Skin of body (tissue), 1 donor: ENCODE measurements at regions not wholly inside any gene's neighbourhood (a gene's known extent, or its start where the extent isn't known, plus 50 kb on each side); places are given as distances from the start of the nearest gene placed in this dataset.
A peak's percentile ranks its signal among the peaks of the same experiment; 100 is the strongest.

Experiments used
- DNase-seq: peaks from one replicate; lab custom pipeline; 2025; lab: John Stamatoyannopoulos, UW

- DNase-seq, result no peak
Measured at GRCh38 chr4:159444678-159445077, 341.8 kb downstream of the RAPGEF2 start.

DNA sequence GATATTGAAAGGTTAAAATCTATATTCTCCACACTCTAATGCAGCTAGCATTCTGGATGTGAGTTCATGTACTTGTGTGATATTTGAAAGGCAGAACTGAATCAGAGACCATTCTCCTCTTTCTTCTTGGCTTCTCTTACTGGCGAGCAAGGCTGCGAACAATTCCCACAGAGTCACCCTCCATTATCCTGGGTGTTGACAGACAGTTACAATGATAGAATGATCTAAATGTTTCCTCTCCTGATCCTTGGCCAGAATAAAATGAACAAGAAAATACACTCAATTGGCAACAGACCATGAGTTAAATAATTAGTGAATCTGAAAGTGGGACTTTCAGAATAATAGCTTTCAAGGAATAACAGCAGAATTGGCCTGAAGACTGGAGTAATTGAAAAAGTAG lies 342.8 kb downstream of the RAPGEF2 start:
- DNase-seq, result no peak

DNA sequence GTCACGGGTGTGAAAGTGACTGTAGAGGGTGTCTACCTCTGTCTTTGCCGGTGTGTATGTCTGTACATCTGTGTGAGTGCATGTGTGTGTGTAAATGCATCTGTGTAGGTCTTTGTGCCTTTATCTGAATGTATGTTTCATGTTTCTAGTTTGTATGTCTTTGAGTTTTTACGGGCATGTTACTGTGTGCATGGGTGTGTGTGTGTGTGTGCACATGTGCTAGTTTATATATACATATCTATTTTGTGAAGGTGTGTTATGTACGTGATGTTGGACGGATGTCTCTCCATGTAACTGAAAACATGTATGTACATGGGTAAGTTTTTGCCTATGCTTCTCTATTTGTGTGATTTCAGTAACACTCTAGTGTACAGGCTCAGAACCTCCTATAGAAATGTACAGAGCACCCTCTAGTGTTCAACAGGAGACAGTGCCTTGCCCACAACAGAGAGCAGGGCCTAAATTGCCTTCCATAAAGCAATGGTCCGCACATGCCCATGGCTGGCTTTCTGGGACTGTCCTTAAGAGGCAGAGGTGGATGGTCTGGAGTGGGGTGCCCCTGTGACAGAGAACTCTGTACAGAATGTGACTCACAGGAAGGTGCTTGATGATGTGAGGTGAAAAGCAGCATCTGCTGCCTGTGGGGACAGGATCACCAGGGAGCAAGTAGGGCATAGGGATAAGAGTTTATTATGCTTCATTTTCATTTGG lies 343.5 kb downstream of the RAPGEF2 start:
- peak; percentile 62 for DNase-seq

- no peak for DNase-seq
Measured at GRCh38 chr4:159447296-159447695, 344.4 kb downstream of the RAPGEF2 start.

DNA sequence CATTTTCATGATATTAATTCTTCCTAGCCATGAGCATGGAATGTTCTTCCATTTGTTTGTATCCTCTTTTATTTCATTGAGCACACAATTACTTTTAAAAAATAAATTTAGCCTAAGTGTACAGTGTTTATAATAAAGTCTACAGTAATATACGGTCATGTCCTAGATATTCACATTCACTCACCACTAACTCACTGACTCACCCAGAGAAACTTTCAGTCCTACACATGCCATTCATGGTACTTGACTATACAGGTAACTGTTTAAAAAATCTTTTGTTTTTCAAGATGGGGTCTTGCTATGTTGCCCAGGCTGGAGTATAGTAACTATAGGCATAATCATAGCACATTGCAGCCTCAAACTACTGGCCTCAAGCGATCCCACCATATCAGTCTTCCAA lies 348.1 kb downstream of the RAPGEF2 start:
- no peak for DNase-seq

DNA sequence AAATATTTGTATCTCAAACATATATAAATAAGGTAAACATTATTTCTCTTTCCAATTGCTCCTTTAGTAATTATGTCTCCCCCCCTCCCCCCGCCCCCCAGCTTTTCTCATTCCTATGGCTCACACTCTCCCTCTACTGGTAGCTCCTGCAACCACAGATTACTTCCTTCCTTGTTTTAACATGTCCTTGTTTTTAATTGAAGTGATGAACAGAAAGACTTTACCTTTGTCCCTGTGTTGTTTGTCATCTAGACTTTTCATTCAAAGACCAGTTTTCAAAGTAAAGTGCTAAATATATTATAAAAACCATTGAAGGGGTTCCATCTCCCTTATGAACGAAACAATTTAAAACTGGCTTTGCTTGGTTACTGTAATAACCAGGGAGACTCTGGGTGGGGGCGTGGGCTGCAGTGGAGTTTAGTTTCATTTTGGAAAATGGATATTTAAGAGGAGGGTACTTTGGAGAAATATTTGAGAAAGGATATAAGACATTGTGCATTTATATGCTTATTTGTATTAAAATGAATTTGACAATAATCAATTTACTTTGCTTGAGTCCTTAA lies 352.9 kb downstream of the RAPGEF2 start:
- DNase-seq, result no peak

DNA sequence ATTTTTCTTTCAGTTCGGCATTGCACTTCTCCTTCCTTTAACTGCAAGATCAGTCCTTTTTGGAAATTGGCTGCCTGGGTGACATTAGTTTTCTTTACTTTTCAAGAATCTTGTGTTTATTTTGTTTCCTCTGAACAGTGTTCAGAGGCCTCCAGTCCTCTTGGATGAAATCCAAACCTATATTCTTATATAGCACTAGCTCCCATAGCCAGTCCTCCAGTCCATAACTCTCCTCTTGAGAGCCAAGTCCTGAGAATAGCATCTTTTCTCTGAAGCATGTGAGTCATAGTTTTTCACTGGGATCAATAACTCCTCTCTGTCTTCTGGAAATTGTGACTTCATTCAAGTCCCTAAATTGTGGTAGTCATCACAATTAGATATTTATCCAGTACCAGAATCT lies 357.5 kb downstream of the RAPGEF2 start:
- peak; percentile 22 for DNase-seq

DNA sequence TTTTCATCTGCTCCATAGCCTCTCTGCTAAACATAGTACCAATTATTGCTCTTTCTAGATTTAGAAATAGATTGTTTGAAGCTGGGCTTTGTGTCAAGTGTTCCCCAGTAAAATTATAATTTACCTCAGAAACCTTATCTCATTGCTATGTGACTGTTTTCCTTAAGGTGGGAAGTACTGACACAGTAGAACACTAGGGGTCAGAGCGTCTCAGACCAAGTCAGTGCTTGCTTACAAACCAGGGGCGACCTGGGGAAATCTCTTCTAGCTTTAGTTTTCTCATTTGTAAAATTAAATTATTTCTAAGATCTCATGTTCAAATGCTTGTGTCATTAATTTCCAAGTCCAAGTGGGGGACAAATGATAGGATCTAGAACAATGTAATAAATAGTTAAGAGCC lies 360.4 kb downstream of the RAPGEF2 start:
- DNase-seq, result no peak

DNA sequence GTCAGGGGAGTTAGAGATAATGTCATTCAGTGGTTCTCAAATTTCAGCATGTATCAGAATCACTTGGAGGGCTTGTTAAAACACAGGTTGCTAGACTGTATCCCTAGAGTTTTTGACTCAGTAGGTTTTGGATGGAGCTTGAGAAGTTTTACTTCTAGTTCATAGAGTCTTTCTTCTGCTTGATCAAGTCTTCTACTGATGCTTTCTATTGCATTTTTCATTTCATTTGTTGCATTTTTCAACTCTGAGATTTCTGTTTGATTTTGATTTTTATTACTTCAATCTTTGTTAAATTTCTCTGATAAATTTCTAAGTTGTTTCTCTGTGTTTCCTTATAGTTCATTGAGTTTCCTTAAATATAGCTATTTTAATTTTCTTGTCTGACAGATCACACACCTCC lies 361.4 kb downstream of the RAPGEF2 start:
- DNase-seq, result no peak

GRCh38 chr4:159476886-159477285 lies 374.0 kb downstream of the RAPGEF2 start:
- no peak for DNase-seq

DNA sequence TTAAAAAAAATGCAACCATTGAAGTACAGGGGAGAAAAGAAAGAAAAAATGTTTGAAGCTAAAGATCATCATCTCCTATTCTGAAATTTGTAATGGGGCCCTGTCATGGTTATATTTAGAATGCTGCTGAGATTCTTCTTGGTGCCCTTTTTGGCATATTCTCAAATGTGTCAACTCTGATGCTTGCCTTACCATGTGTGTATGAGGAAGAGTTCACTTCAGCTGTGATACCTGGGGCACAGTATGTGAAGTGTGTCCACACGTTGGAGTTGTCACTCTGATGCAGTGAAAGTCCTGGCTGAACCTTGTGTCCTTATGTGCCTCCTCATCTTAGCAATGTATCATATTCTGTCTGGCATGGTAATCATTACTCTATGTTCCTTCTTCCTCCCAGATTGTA lies 377.9 kb downstream of the RAPGEF2 start:
- DNase-seq, result no peak

- no peak for DNase-seq
Measured at GRCh38 chr4:159481936-159482335, 379.1 kb downstream of the RAPGEF2 start.

- no peak for DNase-seq
Measured at GRCh38 chr4:159483110-159483781, 380.4 kb downstream of the RAPGEF2 start.

DNA sequence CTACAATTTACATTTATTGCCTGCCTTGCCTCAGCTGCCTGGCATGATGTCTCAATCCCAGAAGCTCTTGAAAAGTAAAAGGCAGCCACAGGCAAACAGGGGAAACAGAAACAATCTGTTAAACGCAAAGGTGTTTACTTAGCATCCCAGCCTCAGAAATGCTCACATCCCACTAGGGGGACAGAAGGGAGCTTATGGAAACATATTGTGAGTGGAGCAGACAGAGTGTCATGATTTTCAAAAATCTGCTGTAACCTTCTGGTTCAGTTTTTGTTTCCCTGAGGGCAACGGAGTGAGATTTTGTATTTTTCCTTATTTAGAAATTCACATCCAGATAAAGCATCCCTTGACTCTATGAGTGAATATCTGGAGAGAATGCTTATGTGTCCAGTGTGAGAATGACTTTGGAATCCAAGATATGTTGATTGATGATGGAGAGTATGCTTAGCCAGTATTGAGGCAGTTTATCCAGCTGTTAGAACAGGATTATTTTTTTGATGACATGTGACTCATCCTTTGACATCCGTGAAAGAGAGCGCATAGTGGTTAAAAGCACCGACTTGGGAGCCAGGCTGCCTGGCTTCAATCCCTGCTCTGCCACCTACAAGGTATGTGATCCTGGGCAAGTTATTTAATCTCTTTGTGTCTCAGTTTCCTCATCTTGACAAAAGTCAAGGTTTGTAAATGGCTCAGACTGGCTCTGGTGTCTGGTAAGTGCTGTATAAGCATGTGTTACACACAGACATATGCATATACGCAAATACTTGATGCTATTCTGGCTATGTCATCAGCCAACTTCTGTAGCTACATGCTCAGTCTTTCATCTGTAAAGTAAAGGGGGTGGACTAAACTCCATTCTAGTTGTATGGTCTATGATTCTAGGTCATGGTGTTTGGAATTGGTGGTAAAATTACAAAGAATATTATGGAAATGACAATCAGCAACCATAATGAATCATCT lies 381.2 kb downstream of the RAPGEF2 start:
- no peak for DNase-seq

DNA sequence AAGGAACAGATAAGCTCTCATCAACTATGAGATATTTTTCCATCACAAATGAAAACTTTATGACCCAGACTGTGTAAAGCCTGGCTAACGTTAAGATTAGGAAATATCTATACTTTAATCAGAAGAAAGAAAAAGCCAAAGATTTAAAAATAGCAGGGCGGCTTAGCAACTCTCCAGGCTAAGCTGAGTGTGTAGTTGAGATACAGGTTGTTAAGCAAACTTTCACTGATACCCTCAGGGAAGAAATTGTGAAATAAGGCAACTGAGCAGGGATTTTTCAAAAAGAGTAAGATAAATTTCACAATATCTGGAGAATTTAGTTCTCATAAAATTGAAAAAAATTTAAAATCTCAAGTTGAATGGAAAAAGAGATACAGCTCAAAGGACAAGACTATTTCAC lies 382.0 kb downstream of the RAPGEF2 start:
- DNase-seq, result no peak

GRCh38 chr4:159487284-159487747 lies 384.4 kb downstream of the RAPGEF2 start:
- DNase-seq, result peak; percentile 64

DNA sequence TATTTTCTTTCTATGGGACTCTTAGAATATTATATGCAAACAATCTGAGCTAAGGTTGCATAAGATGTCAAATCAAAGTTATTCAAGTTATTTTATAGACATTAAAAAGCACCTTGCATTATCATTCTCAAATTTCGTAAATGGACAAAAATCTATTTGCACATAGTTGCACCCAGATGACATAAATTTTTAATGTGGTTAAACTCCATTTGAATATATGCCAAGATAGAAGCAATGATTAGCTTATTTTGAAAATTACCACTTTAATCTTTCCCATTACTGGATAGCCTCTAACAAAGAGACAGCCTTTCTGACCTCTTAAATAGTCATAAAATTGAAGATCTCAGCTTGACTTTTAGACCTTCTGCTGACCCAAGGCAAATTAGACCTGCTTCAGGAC lies 386.8 kb downstream of the RAPGEF2 start:
- DNase-seq, result no peak

DNA sequence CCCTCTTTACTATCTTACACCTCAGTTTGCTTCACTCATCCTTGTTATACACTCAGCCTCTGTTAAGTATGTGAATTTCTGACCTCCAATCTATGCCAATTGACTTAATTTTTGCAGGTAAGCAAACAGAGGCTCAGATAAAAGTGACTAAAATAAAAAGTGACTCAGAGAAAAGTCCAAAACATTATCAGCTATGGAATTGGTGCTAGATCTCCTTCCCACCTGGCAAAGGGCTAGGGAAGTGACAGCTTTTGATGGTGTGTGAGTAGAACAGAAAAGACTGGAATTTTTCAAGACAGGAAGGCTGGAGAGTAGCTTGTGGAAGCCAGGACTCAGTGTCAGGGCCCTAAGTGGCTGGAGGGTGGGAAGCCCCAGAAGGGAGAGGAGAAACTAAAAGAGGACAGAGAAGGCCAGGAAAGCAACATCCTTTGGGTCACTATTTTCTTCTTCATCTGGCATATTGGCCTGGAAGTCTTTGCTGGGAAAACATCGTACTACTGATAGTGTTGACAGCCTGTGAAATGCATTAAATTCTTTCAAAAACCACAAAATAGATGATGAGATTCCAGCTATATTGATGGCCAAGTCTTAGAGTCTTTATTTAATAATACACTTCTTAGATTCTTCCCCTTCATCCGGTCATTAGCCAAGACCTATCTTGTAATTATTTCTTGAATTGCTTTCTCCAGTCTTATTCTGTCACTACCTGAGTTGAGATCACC lies 392.8 kb downstream of the RAPGEF2 start:
- DNase-seq, result peak; percentile 23

GRCh38 chr4:159496248-159496647 lies 393.4 kb downstream of the RAPGEF2 start:
- DNase-seq, result no peak

- DNase-seq, result no peak
Measured at GRCh38 chr4:159497936-159498335, 395.1 kb downstream of the RAPGEF2 start.
